ENCODE measurements at regions not wholly inside any gene's neighbourhood (a gene's known extent, or its start where the extent isn't known, plus 50 kb on each side); places are given as distances from the start of the nearest gene placed in this dataset.

DNA sequence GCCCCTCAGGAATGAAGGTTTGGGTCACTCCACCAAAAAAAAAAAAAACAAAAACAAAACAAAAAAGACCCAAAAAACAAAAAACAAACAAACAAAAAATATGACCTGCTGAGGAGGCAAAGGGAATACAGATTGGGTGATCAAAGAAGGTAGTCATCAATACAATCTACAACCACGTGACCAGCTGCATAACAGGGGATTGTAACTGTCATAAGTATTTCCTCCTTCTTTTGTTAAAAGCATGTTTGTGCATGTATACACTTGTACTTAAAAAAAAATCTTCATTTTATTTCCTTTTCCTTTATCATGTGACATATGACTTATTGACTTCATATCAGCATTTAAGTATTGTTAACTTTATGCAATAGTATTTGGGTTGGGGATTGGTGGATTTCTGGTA is 165.1 kb upstream of the IRS2 start:
- no TSS peak for BruUV-seq (replicated peaks)
- CTCF ChIA-PET, result no interaction called here
- in situ Hi-C loops (cut with HindIII; ENCODE audit: low pct_unique_long_range_greater_than_20kb, low sequenced_read_pairs), result no loop called here

GRCh38 chr13:109949397-109949796 is 163.0 kb upstream of the IRS2 start:
- no TSS peak for BruUV-seq (replicated peaks)
- TF ChIP-seq POLR2AphosphoS5 (IDR thresholded peaks at IDR 0.05; ENCODE audit: low read depth, low read length) (no peak), TCF7L2 (IDR thresholded peaks at IDR 0.05; ENCODE audit: low read depth, low read length) (no peak), CTCF (IDR thresholded peaks at IDR 0.05) (no peak), SIN3A (IDR thresholded peaks at IDR 0.05; ENCODE audit: borderline replicate concordance, insufficient read depth, low read depth, low read length) (no peak)
- TF ChIP-seq, protein P1, sequence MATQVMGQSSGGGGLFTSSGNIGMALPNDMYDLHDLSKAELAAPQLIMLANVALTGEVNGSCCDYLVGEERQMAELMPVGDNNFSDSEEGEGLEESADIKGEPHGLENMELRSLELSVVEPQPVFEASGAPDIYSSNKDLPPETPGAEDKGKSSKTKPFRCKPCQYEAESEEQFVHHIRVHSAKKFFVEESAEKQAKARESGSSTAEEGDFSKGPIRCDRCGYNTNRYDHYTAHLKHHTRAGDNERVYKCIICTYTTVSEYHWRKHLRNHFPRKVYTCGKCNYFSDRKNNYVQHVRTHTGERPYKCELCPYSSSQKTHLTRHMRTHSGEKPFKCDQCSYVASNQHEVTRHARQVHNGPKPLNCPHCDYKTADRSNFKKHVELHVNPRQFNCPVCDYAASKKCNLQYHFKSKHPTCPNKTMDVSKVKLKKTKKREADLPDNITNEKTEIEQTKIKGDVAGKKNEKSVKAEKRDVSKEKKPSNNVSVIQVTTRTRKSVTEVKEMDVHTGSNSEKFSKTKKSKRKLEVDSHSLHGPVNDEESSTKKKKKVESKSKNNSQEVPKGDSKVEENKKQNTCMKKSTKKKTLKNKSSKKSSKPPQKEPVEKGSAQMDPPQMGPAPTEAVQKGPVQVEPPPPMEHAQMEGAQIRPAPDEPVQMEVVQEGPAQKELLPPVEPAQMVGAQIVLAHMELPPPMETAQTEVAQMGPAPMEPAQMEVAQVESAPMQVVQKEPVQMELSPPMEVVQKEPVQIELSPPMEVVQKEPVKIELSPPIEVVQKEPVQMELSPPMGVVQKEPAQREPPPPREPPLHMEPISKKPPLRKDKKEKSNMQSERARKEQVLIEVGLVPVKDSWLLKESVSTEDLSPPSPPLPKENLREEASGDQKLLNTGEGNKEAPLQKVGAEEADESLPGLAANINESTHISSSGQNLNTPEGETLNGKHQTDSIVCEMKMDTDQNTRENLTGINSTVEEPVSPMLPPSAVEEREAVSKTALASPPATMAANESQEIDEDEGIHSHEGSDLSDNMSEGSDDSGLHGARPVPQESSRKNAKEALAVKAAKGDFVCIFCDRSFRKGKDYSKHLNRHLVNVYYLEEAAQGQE (IDR thresholded peaks at IDR 0.05; ENCODE audit: insufficient read depth in 1 of 2, low read depth in 2 of 2, low read length in 1 of 2), result no peak
- no peak overlapping the region for H3K4me3 ChIP-seq (ENCODE audit: low read depth in 2 of 2, low read length in 2 of 2)
- CTCF ChIA-PET, result no interaction called here
- no peak overlapping the region for H3K27ac ChIP-seq (ENCODE audit: low read length)
- H3K9me3 ChIP-seq (ENCODE audit: control insufficient read depth, insufficient read depth, low read depth, low read length), result no peaks in the 10 kb centered on the region
- H3K27me3 ChIP-seq (ENCODE audit: control insufficient read depth, insufficient read depth, low read length), result no peaks in the 10 kb centered on the region
- H3K4me1 ChIP-seq (ENCODE audit: control insufficient read depth, insufficient read depth, low read length), result no peaks in the 10 kb centered on the region
- ATAC-seq (no peak), DNase-seq (ENCODE audit: low read depth, low spot score) (no peak)
- no peaks in the 10 kb centered on the region for H3K36me3 ChIP-seq (ENCODE audit: control insufficient read depth, insufficient read depth, low read length)
- POLR2A ChIA-PET, result no interaction called here
- in situ Hi-C loops (cut with HindIII; ENCODE audit: low pct_unique_long_range_greater_than_20kb, low sequenced_read_pairs), result no loop called here
- intact Hi-C loops (cut with micrococcal nuclease; ENCODE audit: unreplicated experiment), result no loop called here

More for the DNA sequence above, 165.1 kb upstream of the IRS2 start:
- H3K4me1 ChIP-seq (ENCODE audit: control insufficient read depth, insufficient read depth, low read length), result no peaks in the 10 kb centered on the region
- no peak for DNase-seq (ENCODE audit: low read depth, low spot score)
- TF ChIP-seq, protein P1 (IDR thresholded peaks at IDR 0.05; ENCODE audit: insufficient read depth in 1 of 2, low read depth in 2 of 2, low read length in 1 of 2), result no peak
- TF ChIP-seq SIN3A (IDR thresholded peaks at IDR 0.05; ENCODE audit: borderline replicate concordance, insufficient read depth, low read depth, low read length) (no peak), POLR2AphosphoS5 (IDR thresholded peaks at IDR 0.05; ENCODE audit: low read depth, low read length) (no peak), TCF7L2 (IDR thresholded peaks at IDR 0.05; ENCODE audit: low read depth, low read length) (no peak), CTCF (IDR thresholded peaks at IDR 0.05) (no peak)
- no peak overlapping the region for H3K27ac ChIP-seq (ENCODE audit: low read length)
- intact Hi-C loops (cut with micrococcal nuclease; ENCODE audit: unreplicated experiment), result no loop called here
- H3K27me3 ChIP-seq (ENCODE audit: control insufficient read depth, insufficient read depth, low read length), result no peaks in the 10 kb centered on the region
- H3K4me3 ChIP-seq (ENCODE audit: low read depth in 2 of 2, low read length in 2 of 2), result no peak overlapping the region
- no peaks in the 10 kb centered on the region for H3K9me3 ChIP-seq (ENCODE audit: control insufficient read depth, insufficient read depth, low read depth, low read length)
- no peaks in the 10 kb centered on the region for H3K36me3 ChIP-seq (ENCODE audit: control insufficient read depth, insufficient read depth, low read length)
- POLR2A ChIA-PET, result no interaction called here
- ATAC-seq, result no peak
